HEK293 (cell line): ENCODE measurements at regions not wholly inside any gene's neighbourhood (a gene's known extent, or its start where the extent isn't known, plus 50 kb on each side); places are given as distances from the start of the nearest gene placed in this dataset.

Source experiments
- ELK4 ChIP-seq: IDR thresholded peaks from 2 replicates; pipeline ENCODE4 v1.6.1; 2011; ENCODE audit warnings: mild to moderate bottlenecking, low read depth, low read length, borderline replicate concordance
- GLIS1 ChIP-seq: fragments of 450-650 bp; formaldehyde crosslinking; IDR thresholded peaks from 2 replicates; pipeline ENCODE4 v1.5.1; 2016; ENCODE audit warnings: missing biosample characterization, missing genetic modification characterization
- MYNN ChIP-seq: fragments of 450-650 bp; formaldehyde crosslinking; IDR thresholded peaks from 2 replicates; pipeline ENCODE4 v1.5.1; 2016; ENCODE audit warnings: missing biosample characterization, missing genetic modification characterization, borderline replicate concordance
- SCRT2 ChIP-seq: fragments of 450-650 bp; formaldehyde crosslinking; IDR thresholded peaks from 2 replicates; pipeline ENCODE4 v1.5.1; 2016; ENCODE audit warnings: missing biosample characterization, missing genetic modification characterization
- SP3 ChIP-seq: fragments of 450-650 bp; formaldehyde crosslinking; IDR thresholded peaks from 2 replicates; pipeline ENCODE4 v1.5.1; 2016; ENCODE audit warnings: missing biosample characterization, missing genetic modification characterization
- TRIM28 ChIP-seq: IDR thresholded peaks from 2 replicates; pipeline ENCODE4 v1.6.1; 2011; ENCODE audit warnings: low read length, control low read depth, borderline replicate concordance
- ZBTB1 ChIP-seq: fragments of 450-650 bp; formaldehyde crosslinking; IDR thresholded peaks from 2 replicates; pipeline ENCODE4 v1.5.1; 2016; ENCODE audit warnings: missing biosample characterization, missing genetic modification characterization
- ZBTB7A ChIP-seq: fragments of 450-650 bp; formaldehyde crosslinking; IDR thresholded peaks from 2 replicates; pipeline ENCODE4 v1.5.1; 2016; ENCODE audit warnings: low read depth, missing biosample characterization, missing genetic modification characterization
- ZFP37 ChIP-seq: fragments of 450-650 bp; formaldehyde crosslinking; IDR thresholded peaks from 2 replicates; pipeline ENCODE4 v1.5.1; 2016; ENCODE audit warnings: missing biosample characterization, missing genetic modification characterization
- ZNF10 ChIP-seq: fragments of 450-650 bp; formaldehyde crosslinking; IDR thresholded peaks from 2 replicates; pipeline ENCODE4 v1.5.1; 2017; ENCODE audit warnings: missing biosample characterization, missing genetic modification characterization
- ZNF121 ChIP-seq: fragments of 450-650 bp; formaldehyde crosslinking; IDR thresholded peaks from 2 replicates; pipeline ENCODE4 v1.5.1; 2016; ENCODE audit warnings: missing biosample characterization, missing genetic modification characterization
- ZNF175 ChIP-seq: fragments of 450-650 bp; formaldehyde crosslinking; IDR thresholded peaks from 2 replicates; pipeline ENCODE4 v1.5.1; 2016; ENCODE audit warnings: missing biosample characterization, missing genetic modification characterization
- ZNF184 ChIP-seq: fragments of 450-650 bp; IDR thresholded peaks from 2 replicates; pipeline ENCODE4 v1.5.1; 2018; ENCODE audit warnings: missing biosample characterization, mild to moderate bottlenecking, missing genetic modification characterization
- ZNF214 ChIP-seq: fragments of 450-650 bp; formaldehyde crosslinking; IDR thresholded peaks from 2 replicates; pipeline ENCODE4 v1.5.1; 2017; ENCODE audit warnings: missing biosample characterization, mild to moderate bottlenecking, missing genetic modification characterization, borderline replicate concordance
- ZNF223 ChIP-seq: fragments of 450-650 bp; formaldehyde crosslinking; IDR thresholded peaks from 2 replicates; pipeline ENCODE4 v1.5.1; 2016; ENCODE audit warnings: missing biosample characterization, missing genetic modification characterization
- ZNF248 ChIP-seq: fragments of 450-650 bp; formaldehyde crosslinking; IDR thresholded peaks from 2 replicates; pipeline ENCODE4 v1.5.1; 2017; ENCODE audit warnings: missing biosample characterization, missing genetic modification characterization
- ZNF302 ChIP-seq: fragments of 450-650 bp; formaldehyde crosslinking; IDR thresholded peaks from 2 replicates; pipeline ENCODE4 v1.5.1; 2016; ENCODE audit warnings: missing biosample characterization, missing genetic modification characterization, low read depth
- ZNF341 ChIP-seq: fragments of 450-650 bp; formaldehyde crosslinking; IDR thresholded peaks from 2 replicates; pipeline ENCODE4; 2016; ENCODE audit warnings: low read depth, missing biosample characterization, missing genetic modification characterization
- ZNF354C ChIP-seq: fragments of 450-650 bp; formaldehyde crosslinking; IDR thresholded peaks from 2 replicates; pipeline ENCODE4 v1.5.1; 2016; ENCODE audit warnings: missing biosample characterization, missing genetic modification characterization, low read depth, borderline replicate concordance
- ZNF394 ChIP-seq: fragments of 450-650 bp; formaldehyde crosslinking; IDR thresholded peaks from 2 replicates; pipeline ENCODE4 v1.5.1; 2016; ENCODE audit warnings: missing biosample characterization, missing genetic modification characterization, mild to moderate bottlenecking, moderate library complexity, borderline replicate concordance
- ZNF404 ChIP-seq: fragments of 450-650 bp; formaldehyde crosslinking; IDR thresholded peaks from 2 replicates; pipeline ENCODE4 v1.5.1; 2017; ENCODE audit warnings: missing biosample characterization, missing genetic modification characterization
- ZNF426 ChIP-seq: fragments of 450-650 bp; formaldehyde crosslinking; IDR thresholded peaks from 2 replicates; pipeline ENCODE4 v1.5.1; 2017; ENCODE audit warnings: missing biosample characterization, missing genetic modification characterization, mild to moderate bottlenecking, inconsistent platforms, moderate library complexity
- ZNF501 ChIP-seq: fragments of 450-650 bp; formaldehyde crosslinking; IDR thresholded peaks from 2 replicates; pipeline ENCODE4 v1.5.1; 2016; ENCODE audit warnings: missing biosample characterization, missing genetic modification characterization
- ZNF548 ChIP-seq: fragments of 450-650 bp; formaldehyde crosslinking; IDR thresholded peaks from 2 replicates; pipeline ENCODE4 v1.5.1; 2016; ENCODE audit warnings: missing biosample characterization, missing genetic modification characterization
- ZNF549 ChIP-seq: fragments of 450-650 bp; IDR thresholded peaks from 2 replicates; pipeline ENCODE4 v1.5.1; 2018; ENCODE audit warnings: missing biosample characterization, missing genetic modification characterization, mild to moderate bottlenecking, inconsistent platforms, moderate library complexity
- ZNF561 ChIP-seq: fragments of 450-650 bp; IDR thresholded peaks from 2 replicates; pipeline ENCODE4 v1.5.1; 2018; ENCODE audit warnings: missing biosample characterization, missing genetic modification characterization, borderline replicate concordance
- ZNF596 ChIP-seq: fragments of 450-650 bp; IDR thresholded peaks from 2 replicates; pipeline ENCODE4 v1.5.0; 2018; ENCODE audit warnings: missing biosample characterization, mild to moderate bottlenecking, missing genetic modification characterization, moderate library complexity
- ZNF658 ChIP-seq: fragments of 450-650 bp; formaldehyde crosslinking; IDR thresholded peaks from 2 replicates; pipeline ENCODE4; 2016; ENCODE audit warnings: missing biosample characterization, missing genetic modification characterization
- ZNF692 ChIP-seq: fragments of 450-650 bp; formaldehyde crosslinking; IDR thresholded peaks from 2 replicates; pipeline ENCODE4 v1.5.1; 2016; ENCODE audit warnings: missing biosample characterization, missing genetic modification characterization
- ZNF707 ChIP-seq: fragments of 450-650 bp; formaldehyde crosslinking; IDR thresholded peaks from 2 replicates; pipeline ENCODE4 v1.5.1; 2016; ENCODE audit warnings: missing biosample characterization, missing genetic modification characterization
- ZNF776 ChIP-seq: fragments of 450-650 bp; formaldehyde crosslinking; IDR thresholded peaks from 2 replicates; pipeline ENCODE4 v1.5.0; 2017; ENCODE audit warnings: missing biosample characterization, missing genetic modification characterization, borderline replicate concordance
- ZNF785 ChIP-seq: fragments of 450-650 bp; formaldehyde crosslinking; IDR thresholded peaks from 2 replicates; pipeline ENCODE4 v1.5.1; 2016; ENCODE audit warnings: missing biosample characterization, missing genetic modification characterization
- ZNF830 ChIP-seq: fragments of 450-650 bp; IDR thresholded peaks from 2 replicates; pipeline ENCODE4 v1.5.0; 2018; ENCODE audit warnings: missing biosample characterization, missing genetic modification characterization, low read depth, mild to moderate bottlenecking, moderate library complexity
- ZSCAN30 ChIP-seq: fragments of 450-650 bp; IDR thresholded peaks from 2 replicates; pipeline ENCODE4 v1.5.1; 2018; ENCODE audit warnings: missing biosample characterization, mild to moderate bottlenecking, missing genetic modification characterization, moderate library complexity
- ZXDB ChIP-seq: fragments of 450-650 bp; formaldehyde crosslinking; IDR thresholded peaks from 2 replicates; pipeline ENCODE4 v1.5.1; 2016; ENCODE audit warnings: missing biosample characterization, missing genetic modification characterization
- TF ChIP-seq, protein P1 (sequence below): sonication (generic); formaldehyde crosslinking; IDR thresholded peaks from 2 replicates; pipeline ENCODE4 v1.8.1; 2022; ENCODE audit warnings: mild to moderate bottlenecking, moderate library complexity, missing genetic modification reagents
- TF ChIP-seq, protein P2 (sequence below): fragments of 450-650 bp; formaldehyde crosslinking; IDR thresholded peaks from 2 replicates; pipeline ENCODE4 v1.5.1; 2017; ENCODE audit warnings: missing biosample characterization, missing genetic modification characterization
- TF ChIP-seq, protein P3 (sequence below): fragments of 450-650 bp; formaldehyde crosslinking; IDR thresholded peaks from 2 replicates; pipeline ENCODE4 v1.5.1; 2016; ENCODE audit warnings: missing biosample characterization, missing genetic modification characterization

DNA sequence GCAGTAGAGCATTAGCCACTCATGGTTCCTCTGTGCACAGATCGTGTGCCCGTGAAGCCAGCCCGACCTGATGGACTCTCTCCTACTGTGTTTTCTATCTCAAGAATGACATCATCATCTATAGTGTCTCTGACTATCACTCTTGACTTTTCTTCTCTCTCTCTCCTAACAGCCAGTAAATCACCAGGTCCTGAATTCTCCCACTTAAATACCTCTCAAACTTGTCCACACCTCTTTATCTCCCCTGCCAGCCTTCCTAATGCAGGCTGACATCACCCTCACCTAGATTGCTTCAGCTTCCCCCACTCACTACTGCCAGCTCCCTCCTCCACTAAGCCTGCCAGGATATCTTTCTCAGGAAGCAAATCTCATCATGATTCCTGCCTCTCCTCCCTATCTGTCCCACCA lies 90.6 kb upstream of the MIER3 start (continued):
- TF ChIP-seq ZBTB1 (tag by site-specific recombination): peak; percentile 92
- TF ChIP-seq ZNF302 (tag by site-specific recombination): no peak
- 0 out of 2 replicates have a peak, but pooled peaks have one; percentile 30 for TF ChIP-seq ZNF404 (tag by site-specific recombination)
- TF ChIP-seq ZFP37 (tag by site-specific recombination): peak; percentile 93
- TF ChIP-seq, protein P1, sequence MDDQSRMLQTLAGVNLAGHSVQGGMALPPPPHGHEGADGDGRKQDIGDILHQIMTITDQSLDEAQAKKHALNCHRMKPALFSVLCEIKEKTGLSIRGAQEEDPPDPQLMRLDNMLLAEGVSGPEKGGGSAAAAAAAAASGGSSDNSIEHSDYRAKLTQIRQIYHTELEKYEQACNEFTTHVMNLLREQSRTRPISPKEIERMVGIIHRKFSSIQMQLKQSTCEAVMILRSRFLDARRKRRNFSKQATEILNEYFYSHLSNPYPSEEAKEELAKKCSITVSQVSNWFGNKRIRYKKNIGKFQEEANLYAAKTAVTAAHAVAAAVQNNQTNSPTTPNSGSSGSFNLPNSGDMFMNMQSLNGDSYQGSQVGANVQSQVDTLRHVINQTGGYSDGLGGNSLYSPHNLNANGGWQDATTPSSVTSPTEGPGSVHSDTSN (CRISPR knock-in tag): no peak
- no peak for TF ChIP-seq ZNF121 (tag by site-specific recombination)
- no peak; the same call in none of the 2 replicates for TF ChIP-seq SCRT2 (tag by site-specific recombination)
- peak; percentile 62 for TF ChIP-seq SP3
- TF ChIP-seq ZNF548 (tag by site-specific recombination): peak; percentile 66; the same call in 1 of the 2 replicates
- peak; percentile 53; the same call in 1 of the 2 replicates for TF ChIP-seq ZNF501 (tag by site-specific recombination)
- no peak for TF ChIP-seq ZNF223 (tag by site-specific recombination)
- no peak for TF ChIP-seq ZNF658 (tag by site-specific recombination)
- TF ChIP-seq, protein P2, sequence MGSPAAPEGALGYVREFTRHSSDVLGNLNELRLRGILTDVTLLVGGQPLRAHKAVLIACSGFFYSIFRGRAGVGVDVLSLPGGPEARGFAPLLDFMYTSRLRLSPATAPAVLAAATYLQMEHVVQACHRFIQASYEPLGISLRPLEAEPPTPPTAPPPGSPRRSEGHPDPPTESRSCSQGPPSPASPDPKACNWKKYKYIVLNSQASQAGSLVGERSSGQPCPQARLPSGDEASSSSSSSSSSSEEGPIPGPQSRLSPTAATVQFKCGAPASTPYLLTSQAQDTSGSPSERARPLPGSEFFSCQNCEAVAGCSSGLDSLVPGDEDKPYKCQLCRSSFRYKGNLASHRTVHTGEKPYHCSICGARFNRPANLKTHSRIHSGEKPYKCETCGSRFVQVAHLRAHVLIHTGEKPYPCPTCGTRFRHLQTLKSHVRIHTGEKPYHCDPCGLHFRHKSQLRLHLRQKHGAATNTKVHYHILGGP: peak; percentile 78
- TF ChIP-seq ZNF341: no peak
- TF ChIP-seq ZNF175 (tag by site-specific recombination): no peak
- TF ChIP-seq ZNF248: no peak
- TF ChIP-seq ELK4: no peak
- peak; percentile 96 for TF ChIP-seq ZXDB (tag by site-specific recombination)
- TF ChIP-seq ZSCAN30 (tag by site-specific recombination): no peak
- TF ChIP-seq ZNF776 (tag by site-specific recombination): no peak
- TF ChIP-seq ZNF549 (tag by site-specific recombination): no peak
- no peak for TF ChIP-seq ZNF561 (tag by site-specific recombination)
- TF ChIP-seq ZBTB7A (tag by site-specific recombination): no peak
- TF ChIP-seq GLIS1 (tag by site-specific recombination): peak; percentile 93
- TF ChIP-seq ZNF426 (tag by site-specific recombination): no peak
- TF ChIP-seq ZNF10 (tag by site-specific recombination): peak; percentile 57; the same call in 1 of the 2 replicates
- peak; percentile 91; the same call in 1 of the 2 replicates for TF ChIP-seq ZNF785 (tag by site-specific recombination)
- TF ChIP-seq MYNN (tag by site-specific recombination): 0 out of 2 replicates have a peak, but pooled peaks have one; percentile 53
- TF ChIP-seq, protein P3, sequence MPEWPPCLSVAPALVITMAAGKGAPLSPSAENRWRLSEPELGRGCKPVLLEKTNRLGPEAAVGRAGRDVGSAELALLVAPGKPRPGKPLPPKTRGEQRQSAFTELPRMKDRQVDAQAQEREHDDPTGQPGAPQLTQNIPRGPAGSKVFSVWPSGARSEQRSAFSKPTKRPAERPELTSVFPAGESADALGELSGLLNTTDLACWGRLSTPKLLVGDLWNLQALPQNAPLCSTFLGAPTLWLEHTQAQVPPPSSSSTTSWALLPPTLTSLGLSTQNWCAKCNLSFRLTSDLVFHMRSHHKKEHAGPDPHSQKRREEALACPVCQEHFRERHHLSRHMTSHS: peak; percentile 98
- TF ChIP-seq ZNF184 (tag by site-specific recombination): peak; percentile 32; the same call in 1 of the 2 replicates
- peak; percentile 97 for TF ChIP-seq ZNF692 (tag by site-specific recombination)
- TF ChIP-seq ZNF596 (tag by site-specific recombination): no peak
- TF ChIP-seq ZNF830 (tag by site-specific recombination): no peak
- no peak for TF ChIP-seq ZNF707
- TF ChIP-seq TRIM28: peak; percentile 53; the same call in 1 of the 2 replicates
- no peak for TF ChIP-seq ZNF214
- TF ChIP-seq ZNF354C (tag by site-specific recombination): 0 out of 2 replicates have a peak, but pooled peaks have one; percentile 24
- peak; percentile 83 for TF ChIP-seq ZNF394 (tag by site-specific recombination)
